ENCODE measurements at regions not wholly inside any gene's neighbourhood (a gene's known extent, or its start where the extent isn't known, plus 50 kb on each side); places are given as distances from the start of the nearest gene placed in this dataset.

- CTCF ChIA-PET (ENCODE audit: low intra/inter-chr PET ratio, low total read pairs), result no interaction called here
These were observed 57.3 kb upstream of the TNFRSF19 start for GRCh38 chr13:23512762-23513395.

GRCh38 chr13:23513455-23513854, 56.8 kb upstream of the TNFRSF19 start:
- no peaks in the 10 kb centered on the region for H4K20me1 ChIP-seq (ENCODE audit: insufficient read depth, low read length)
- in situ Hi-C loops (cut with HindIII; ENCODE audit: extremely low pct_ligation_motif_present, low pct_unique_long_range_greater_than_20kb) (loop anchor here (5.0 kb wide), 1 partner anchor 54 kb away; no protein-coding TSS in a partner anchor), intact Hi-C loops (cut with micrococcal nuclease; ENCODE audit: unreplicated experiment) (no loop called here)
- no TSS peak for BruUV-seq (replicated peaks)
- no peak overlapping the region for H3K4me2 ChIP-seq (ENCODE audit: low read depth, low read length)
- H3K4me1 ChIP-seq (ENCODE audit: insufficient read depth, low read length), result peaks cover 18% of the 10 kb centered on the region
- FAIRE-seq, result no peak
- DNase-seq (ENCODE audit: low spot score), result no peak
- H2AFZ ChIP-seq (ENCODE audit: low read length), result no peak overlapping the region
- TF ChIP-seq KDM5A (IDR thresholded peaks at IDR 0.05; ENCODE audit: borderline replicate concordance, low read length), result no peak
- no peak for TF ChIP-seq ZNF207 (IDR thresholded peaks at IDR 0.05; ENCODE audit: borderline replicate concordance)
- TF ChIP-seq, protein P1, sequence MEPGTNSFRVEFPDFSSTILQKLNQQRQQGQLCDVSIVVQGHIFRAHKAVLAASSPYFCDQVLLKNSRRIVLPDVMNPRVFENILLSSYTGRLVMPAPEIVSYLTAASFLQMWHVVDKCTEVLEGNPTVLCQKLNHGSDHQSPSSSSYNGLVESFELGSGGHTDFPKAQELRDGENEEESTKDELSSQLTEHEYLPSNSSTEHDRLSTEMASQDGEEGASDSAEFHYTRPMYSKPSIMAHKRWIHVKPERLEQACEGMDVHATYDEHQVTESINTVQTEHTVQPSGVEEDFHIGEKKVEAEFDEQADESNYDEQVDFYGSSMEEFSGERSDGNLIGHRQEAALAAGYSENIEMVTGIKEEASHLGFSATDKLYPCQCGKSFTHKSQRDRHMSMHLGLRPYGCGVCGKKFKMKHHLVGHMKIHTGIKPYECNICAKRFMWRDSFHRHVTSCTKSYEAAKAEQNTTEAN (CRISPR knock-in tag; conservative IDR thresholded peaks at IDR 0.05), result no peak
- TF ChIP-seq HOXD1 (CRISPR knock-in tag; IDR thresholded peaks at IDR 0.05), result no peak
- no peak for TF ChIP-seq TFDP1 (CRISPR knock-in tag; IDR thresholded peaks at IDR 0.05; ENCODE audit: borderline replicate concordance)
- no peak for TF ChIP-seq RXRA (CRISPR knock-in tag; IDR thresholded peaks at IDR 0.05)
- no peak for TF ChIP-seq SRSF9 (IDR thresholded peaks at IDR 0.05; ENCODE audit: borderline replicate concordance, insufficient read depth, low read depth, low read length, poor library complexity, severe bottlenecking)
- TF ChIP-seq HNF4G (IDR thresholded peaks at IDR 0.05; ENCODE audit: borderline replicate concordance, low read depth, low read length), result no peak
- no peak for TF ChIP-seq HNF4G (CRISPR knock-in tag; IDR thresholded peaks at IDR 0.05; ENCODE audit: borderline replicate concordance, low read depth)
- TF ChIP-seq MYPOP (CRISPR knock-in tag; IDR thresholded peaks at IDR 0.05), result no peak
- TF ChIP-seq ADNP (CRISPR knock-in tag; IDR thresholded peaks at IDR 0.05), result no peak
- no peak overlapping the region for H3K9ac ChIP-seq (ENCODE audit: insufficient read depth, low read depth, low read length)
- no peaks in the 10 kb centered on the region for H3K27me3 ChIP-seq (ENCODE audit: control insufficient read depth in 1 of 2, insufficient read depth in 2 of 2, low read length in 2 of 2)
- WGBS (ENCODE audit: low lambda C conversion rate), result 74% methylated on average over 3 of the region's 3 CpGs
- no peaks in the 10 kb centered on the region for H3K9me3 ChIP-seq (ENCODE audit: low read length)
- POLR2A ChIA-PET, result no interaction called here
- H3K4me3 ChIP-seq (replicated peaks in 1 of 3; ENCODE audit: insufficient read depth in 1 of 3, low read depth in 2 of 3, low read length in 3 of 3), result no peak overlapping the region
- ATAC-seq, result no peak
- no peak overlapping the region for H3K27ac ChIP-seq (ENCODE audit: extremely low read length, insufficient read depth, low read length)
- H3K79me2 ChIP-seq (ENCODE audit: insufficient read depth, low read length), result no peaks in the 10 kb centered on the region
- CTCF ChIA-PET (ENCODE audit: low intra/inter-chr PET ratio, low total read pairs), result no interaction called here
- no peaks in the 10 kb centered on the region for H3K36me3 ChIP-seq (replicated peaks in 1 of 2; ENCODE audit: control insufficient read depth in 1 of 2, insufficient read depth in 2 of 2, low read length in 2 of 2)

More at GRCh38 chr13:23512762-23513395, 57.3 kb upstream of the TNFRSF19 start:
- Histone ChIP-seq H2AFZ (ENCODE audit: low read length) (no peak overlapping the region), H3K4me3 (replicated peaks in 1 of 3; ENCODE audit: insufficient read depth in 1 of 3, low read depth in 2 of 3, low read length in 3 of 3) (no peak overlapping the region), H3K79me2 (ENCODE audit: insufficient read depth, low read length) (no peaks in the 10 kb centered on the region), H3K36me3 (replicated peaks in 1 of 2; ENCODE audit: control insufficient read depth in 1 of 2, insufficient read depth in 2 of 2, low read length in 2 of 2) (no peaks in the 10 kb centered on the region), H3K27me3 (ENCODE audit: control insufficient read depth in 1 of 2, insufficient read depth in 2 of 2, low read length in 2 of 2) (no peaks in the 10 kb centered on the region), H3K27ac (ENCODE audit: extremely low read length, insufficient read depth, low read length) (no peak overlapping the region), H3K9me3 (ENCODE audit: low read length) (no peaks in the 10 kb centered on the region), H3K4me1 (ENCODE audit: insufficient read depth, low read length) (peaks cover 18% of the 10 kb centered on the region), H4K20me1 (ENCODE audit: insufficient read depth, low read length) (no peaks in the 10 kb centered on the region), H3K9ac (ENCODE audit: insufficient read depth, low read depth, low read length) (no peak overlapping the region), H3K4me2 (ENCODE audit: low read depth, low read length) (no peak overlapping the region)
- no peak for FAIRE-seq
- POLR2A ChIA-PET, result no interaction called here
- no TSS peak for BruUV-seq (replicated peaks)
- no peak for TF ChIP-seq ZNF230 (CRISPR knock-in tag; IDR thresholded peaks at IDR 0.05)
- TF ChIP-seq TGIF2 (CRISPR knock-in tag; IDR thresholded peaks at IDR 0.05), result no peak
- TF ChIP-seq ZNF34 (CRISPR knock-in tag; IDR thresholded peaks at IDR 0.05; ENCODE audit: borderline replicate concordance), result no peak
- no peak for TF ChIP-seq ZFP1 (CRISPR knock-in tag; IDR thresholded peaks at IDR 0.05)
- intact Hi-C loops (cut with micrococcal nuclease; ENCODE audit: unreplicated experiment), result no loop called here
- 89% methylated on average over 6 of the region's 6 CpGs for WGBS (ENCODE audit: low lambda C conversion rate)
- no peak for DNase-seq (ENCODE audit: low spot score)
- ATAC-seq, result no peak
- in situ Hi-C loops (cut with HindIII; ENCODE audit: extremely low pct_ligation_motif_present, low pct_unique_long_range_greater_than_20kb), result loop anchor here (5.0 kb wide), 1 partner anchor 54 kb away; no protein-coding TSS in a partner anchor

Measured in HepG2 (cell line).